DND-41 (cell line): ENCODE measurements at regions not wholly inside any gene's neighbourhood (a gene's known extent, or its start where the extent isn't known, plus 50 kb on each side); places are given as distances from the start of the nearest gene placed in this dataset.

Experiments
- EZH2 ChIP-seq: IDR thresholded peaks from 3 replicates; pipeline ENCODE4 v1.6.1; 2012; ENCODE audit warnings: borderline replicate concordance, low read depth, mild to moderate bottlenecking, moderate library complexity, low read length, inconsistent platforms; ENCODE audit not compliant: severe bottlenecking
- TF ChIP-seq, protein P1 (sequence below): IDR thresholded peaks from 2 replicates; pipeline ENCODE4 v1.5.1; 2012; ENCODE audit warnings: borderline replicate concordance, low read length, moderate library complexity, mild to moderate bottlenecking; ENCODE audit not compliant: poor library complexity, severe bottlenecking; ENCODE audit errors: extremely low read depth

DNA sequence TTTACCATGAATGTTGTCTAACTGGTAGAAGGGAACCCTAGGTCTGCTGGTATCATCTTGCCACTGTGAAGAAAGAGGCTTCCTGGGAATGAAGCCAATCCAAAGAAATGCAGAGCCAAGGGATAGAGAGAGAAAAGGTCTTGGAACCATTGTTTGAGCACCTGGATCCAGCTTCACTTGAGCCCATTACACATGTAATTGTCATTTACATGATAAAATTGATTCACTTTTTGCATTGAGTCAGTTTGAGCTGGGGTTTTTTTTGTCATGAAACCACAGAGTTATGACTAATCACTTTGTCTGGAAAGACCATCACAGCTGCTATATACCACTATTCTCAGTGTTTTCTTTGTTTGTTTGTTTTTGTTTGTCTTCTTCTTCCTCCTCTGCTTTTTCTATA lies 112.3 kb downstream of the CBLN4 start:
- TF ChIP-seq, protein P1, sequence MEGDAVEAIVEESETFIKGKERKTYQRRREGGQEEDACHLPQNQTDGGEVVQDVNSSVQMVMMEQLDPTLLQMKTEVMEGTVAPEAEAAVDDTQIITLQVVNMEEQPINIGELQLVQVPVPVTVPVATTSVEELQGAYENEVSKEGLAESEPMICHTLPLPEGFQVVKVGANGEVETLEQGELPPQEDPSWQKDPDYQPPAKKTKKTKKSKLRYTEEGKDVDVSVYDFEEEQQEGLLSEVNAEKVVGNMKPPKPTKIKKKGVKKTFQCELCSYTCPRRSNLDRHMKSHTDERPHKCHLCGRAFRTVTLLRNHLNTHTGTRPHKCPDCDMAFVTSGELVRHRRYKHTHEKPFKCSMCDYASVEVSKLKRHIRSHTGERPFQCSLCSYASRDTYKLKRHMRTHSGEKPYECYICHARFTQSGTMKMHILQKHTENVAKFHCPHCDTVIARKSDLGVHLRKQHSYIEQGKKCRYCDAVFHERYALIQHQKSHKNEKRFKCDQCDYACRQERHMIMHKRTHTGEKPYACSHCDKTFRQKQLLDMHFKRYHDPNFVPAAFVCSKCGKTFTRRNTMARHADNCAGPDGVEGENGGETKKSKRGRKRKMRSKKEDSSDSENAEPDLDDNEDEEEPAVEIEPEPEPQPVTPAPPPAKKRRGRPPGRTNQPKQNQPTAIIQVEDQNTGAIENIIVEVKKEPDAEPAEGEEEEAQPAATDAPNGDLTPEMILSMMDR, result no peak
- TF ChIP-seq EZH2, result no peak
